Tibial nerve (tissue), 3 donors: ENCODE measurements at regions not wholly inside any gene's neighbourhood (a gene's known extent, or its start where the extent isn't known, plus 50 kb on each side); places are given as distances from the start of the nearest gene placed in this dataset.
"Not testable (repeated sequence)": the region's sequence is repeated elsewhere in the genome, so short reads cannot be mapped to it uniquely, and the experiment has no call there.

ENCODE experiments used
- CTCF ChIP-seq, 5 experiments: fragments of 200-600 bp in 3 of 5; fragments of 450-650 bp in 2 of 5; sonication (generic) in 3 of 5; IDR thresholded peaks; one replicate each; pipeline ENCODE4 v1.5.1; 2016 to 2019; ENCODE audit warnings: antibody characterized with exemption in 5 of 5, mild to moderate bottlenecking in 3 of 5, moderate library complexity in 2 of 5
- POLR2A ChIP-seq, 2 donors: fragments of 450-650 bp; IDR thresholded peaks; one replicate each; pipeline ENCODE4 v1.6.1; 2017; ENCODE audit warnings: antibody characterized with exemption in 2 of 2, mild to moderate bottlenecking in 2 of 2, moderate library complexity in 2 of 2

GRCh38 chr13:52309833-52310232 lies 96.1 kb downstream of the THSD1 start:
- not testable (repeated sequence) for TF ChIP-seq CTCF, POLR2A (IDR thresholded peaks at IDR 0.05)
